Tibial nerve (tissue), 4 donors: ENCODE measurements at regions not wholly inside any gene's neighbourhood (a gene's known extent, or its start where the extent isn't known, plus 50 kb on each side); places are given as distances from the start of the nearest gene placed in this dataset.

Source experiments
- DNase-seq, 2 donors: peaks; one replicate each; pipeline ENCODE4 v3.0.0-alpha.2; 2019; ENCODE audit warnings: low spot score in 2 of 2
- H3K27ac ChIP-seq, 4 donors: fragments of 200-600 bp; sonication (generic) in 3 of 4; one replicate each; pipeline ENCODE4 v1.5.1; 2017 to 2019; ENCODE audit warnings: mild to moderate bottlenecking in 1 of 4
- H3K27me3 ChIP-seq, 2 donors: fragments of 200-600 bp; sonication (generic) in 1 of 2; one replicate each; pipeline versions ENCODE4 v1.5.1 to v1.6.0; 2017 to 2019
- H3K36me3 ChIP-seq, 3 donors: fragments of 200-600 bp; sonication (generic); one replicate each; pipeline ENCODE4 v1.5.1; 2018 to 2019
- H3K4me1 ChIP-seq, 4 donors: fragments of 200-600 bp; sonication (generic) in 3 of 4; one replicate each; pipeline ENCODE4 v1.5.1; 2017 to 2019
- H3K4me3 ChIP-seq, 4 donors: fragments of 200-600 bp; sonication (generic) in 3 of 4; one replicate each; pipeline ENCODE4 v1.5.1; 2017 to 2019; ENCODE audit warnings: mild to moderate bottlenecking in 1 of 4, moderate library complexity in 1 of 4
- H3K9me3 ChIP-seq, 4 donors: fragments of 200-600 bp; sonication (generic) in 3 of 4; one replicate each; pipeline ENCODE4 v1.5.1; 2017 to 2019
- EP300 ChIP-seq, 2 donors: sonication (generic); formaldehyde crosslinking; IDR thresholded peaks; one replicate each; pipeline ENCODE4 v1.6.1; 2017; ENCODE audit warnings: antibody characterized with exemption in 2 of 2, mild to moderate bottlenecking in 1 of 2
- POLR2A ChIP-seq, 2 donors: fragments of 450-650 bp; IDR thresholded peaks; one replicate each; pipeline ENCODE4 v1.6.1; 2017; ENCODE audit warnings: antibody characterized with exemption in 2 of 2, mild to moderate bottlenecking in 2 of 2, moderate library complexity in 2 of 2
- WGBS, 2 donors: methylation state at CpG; one replicate each; pipeline ENCODE4 v1.1.5; 2018; 5-methylcytosine and 5-hydroxymethylcytosine counted together
- TF ChIP-seq, protein P1 (sequence below), 5 experiments: fragments of 200-600 bp in 3 of 5; fragments of 450-650 bp in 2 of 5; sonication (generic) in 3 of 5; IDR thresholded peaks; one replicate each; pipeline ENCODE4 v1.5.1; 2016 to 2019; ENCODE audit warnings: antibody characterized with exemption in 5 of 5, mild to moderate bottlenecking in 3 of 5, moderate library complexity in 2 of 5

DNA sequence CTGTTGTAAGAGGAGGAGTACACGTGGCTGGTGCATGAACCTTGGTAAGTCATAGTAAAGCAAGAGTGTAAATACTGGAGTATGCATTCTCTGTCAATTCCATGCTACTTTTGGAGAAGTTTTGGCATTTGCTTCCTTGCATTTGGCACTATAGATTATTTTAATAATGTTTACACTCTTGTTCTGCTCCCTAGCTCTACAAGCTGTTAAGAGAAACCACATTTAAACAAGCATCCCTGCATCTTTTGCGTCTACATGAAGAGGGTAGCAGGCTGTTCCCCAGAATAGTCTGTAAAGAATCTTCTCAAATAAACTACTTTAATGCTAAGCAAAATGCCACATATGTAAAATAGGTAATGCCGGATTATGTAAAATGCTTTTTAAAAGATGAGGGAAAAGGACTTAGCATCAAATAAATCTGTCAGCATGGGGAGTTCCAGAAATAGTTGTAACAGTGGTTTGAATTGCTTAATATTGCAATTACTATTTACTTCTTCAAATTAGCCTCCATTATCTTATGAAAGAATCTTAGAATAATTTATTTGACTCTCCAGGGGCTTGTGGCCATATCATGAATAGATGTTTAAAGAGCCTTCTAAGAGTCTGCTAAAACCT lies 2127.3 kb upstream of the WWC1 start:
- H3K4me3 ChIP-seq = no peak overlapping the region
- H3K27ac ChIP-seq = no peak overlapping the region
- TF ChIP-seq EP300 (IDR thresholded peaks at IDR 0.05) = no peak
- TF ChIP-seq, protein P1, sequence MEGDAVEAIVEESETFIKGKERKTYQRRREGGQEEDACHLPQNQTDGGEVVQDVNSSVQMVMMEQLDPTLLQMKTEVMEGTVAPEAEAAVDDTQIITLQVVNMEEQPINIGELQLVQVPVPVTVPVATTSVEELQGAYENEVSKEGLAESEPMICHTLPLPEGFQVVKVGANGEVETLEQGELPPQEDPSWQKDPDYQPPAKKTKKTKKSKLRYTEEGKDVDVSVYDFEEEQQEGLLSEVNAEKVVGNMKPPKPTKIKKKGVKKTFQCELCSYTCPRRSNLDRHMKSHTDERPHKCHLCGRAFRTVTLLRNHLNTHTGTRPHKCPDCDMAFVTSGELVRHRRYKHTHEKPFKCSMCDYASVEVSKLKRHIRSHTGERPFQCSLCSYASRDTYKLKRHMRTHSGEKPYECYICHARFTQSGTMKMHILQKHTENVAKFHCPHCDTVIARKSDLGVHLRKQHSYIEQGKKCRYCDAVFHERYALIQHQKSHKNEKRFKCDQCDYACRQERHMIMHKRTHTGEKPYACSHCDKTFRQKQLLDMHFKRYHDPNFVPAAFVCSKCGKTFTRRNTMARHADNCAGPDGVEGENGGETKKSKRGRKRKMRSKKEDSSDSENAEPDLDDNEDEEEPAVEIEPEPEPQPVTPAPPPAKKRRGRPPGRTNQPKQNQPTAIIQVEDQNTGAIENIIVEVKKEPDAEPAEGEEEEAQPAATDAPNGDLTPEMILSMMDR (IDR thresholded peaks at IDR 0.05) = no peak
- no peak for TF ChIP-seq POLR2A (IDR thresholded peaks at IDR 0.05)
- 60 to 71% methylated on average over 3 of the region's 3 CpGs for WGBS, 2 donors
- no peaks in the 10 kb centered on the region for H3K9me3 ChIP-seq
- H3K4me1 ChIP-seq = no peaks in the 10 kb centered on the region
- no peak for DNase-seq
- H3K36me3 ChIP-seq = no peaks in the 10 kb centered on the region
- H3K27me3 ChIP-seq = no peaks in the 10 kb centered on the region

DNA sequence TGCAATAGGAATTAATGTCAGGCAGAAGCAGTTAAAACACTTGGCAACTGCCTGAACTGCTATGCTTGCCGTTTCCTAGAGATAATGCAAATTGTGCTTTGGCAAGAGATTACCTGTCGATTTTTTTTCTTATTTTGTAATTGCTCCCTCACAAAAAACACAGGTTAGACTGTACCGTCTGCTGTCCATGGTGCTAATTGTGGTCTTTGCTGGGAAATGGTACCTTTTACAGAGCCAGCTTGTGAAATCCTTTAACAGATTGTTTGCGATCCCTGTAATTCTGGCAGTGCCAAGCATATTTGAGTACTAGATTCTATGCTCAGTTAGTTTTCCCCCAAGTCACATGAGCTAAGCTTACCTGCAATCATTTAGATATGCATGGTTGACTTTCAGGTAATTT lies 2125.8 kb upstream of the WWC1 start:
- WGBS, 2 donors = 39 to 49% methylated on average over 4 of the region's 4 CpGs
- TF ChIP-seq EP300 (IDR thresholded peaks at IDR 0.05) (no peak), POLR2A (IDR thresholded peaks at IDR 0.05) (no peak)
- TF ChIP-seq, protein P1 (IDR thresholded peaks at IDR 0.05) = no peak
- H3K4me1 ChIP-seq = no peaks in the 10 kb centered on the region

DNA sequence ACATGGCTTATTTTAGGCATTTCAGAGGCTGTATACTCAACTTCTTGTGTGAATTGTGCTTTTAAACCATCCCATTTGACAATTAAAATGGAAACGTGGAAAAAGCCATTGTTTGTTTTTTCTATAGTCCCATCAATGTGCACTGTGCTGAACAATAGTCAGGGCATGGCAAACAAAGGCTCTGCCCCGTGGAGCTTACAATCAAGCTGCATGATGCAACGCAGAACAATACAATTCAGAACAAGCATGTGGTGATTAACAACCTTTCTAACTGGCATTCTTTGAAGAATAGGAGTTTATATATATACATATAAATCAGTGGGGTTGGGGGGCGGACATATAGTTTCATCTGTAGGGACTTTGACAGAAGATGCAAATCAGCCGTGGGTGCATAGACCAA lies 2125.4 kb upstream of the WWC1 start:
- Histone ChIP-seq H3K4me3 (no peak overlapping the region), H3K4me1 (no peaks in the 10 kb centered on the region), H3K27me3 (no peaks in the 10 kb centered on the region), H3K36me3 (no peaks in the 10 kb centered on the region), H3K9me3 (no peaks in the 10 kb centered on the region), H3K27ac (no peak overlapping the region)
- no peak for TF ChIP-seq EP300 (IDR thresholded peaks at IDR 0.05)
- no peak for TF ChIP-seq POLR2A (IDR thresholded peaks at IDR 0.05)
- TF ChIP-seq, protein P1 (IDR thresholded peaks at IDR 0.05) = no peak
- 47 to 52% methylated on average over 5 of the region's 5 CpGs for WGBS, 2 donors
- DNase-seq = no peak

More for the DNA sequence above, 2125.8 kb upstream of the WWC1 start:
- H3K27me3 ChIP-seq = no peaks in the 10 kb centered on the region
- H3K27ac ChIP-seq = no peak overlapping the region
- DNase-seq = no peak
- H3K36me3 ChIP-seq = no peaks in the 10 kb centered on the region
- H3K4me3 ChIP-seq = no peak overlapping the region
- H3K9me3 ChIP-seq = no peaks in the 10 kb centered on the region

DNA sequence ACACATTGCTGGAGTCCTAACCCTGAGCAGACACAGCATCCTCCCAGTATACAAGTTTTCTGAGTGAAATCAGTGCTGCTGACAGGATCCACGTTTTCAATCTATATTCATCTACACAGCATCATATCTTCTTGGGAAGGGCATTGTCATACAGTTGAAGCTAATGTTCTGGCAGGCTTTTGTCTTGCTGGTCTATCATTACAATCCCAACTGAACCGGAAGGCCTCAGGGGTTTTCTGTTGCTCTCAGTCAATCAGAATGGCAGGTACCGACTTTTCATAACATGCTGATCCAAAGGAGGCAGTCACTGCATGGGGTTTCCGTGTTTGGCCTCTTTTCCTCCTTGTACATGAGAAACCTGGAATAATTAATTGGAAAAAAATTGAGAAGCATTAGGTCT lies 2118.8 kb upstream of the WWC1 start:
- no peaks in the 10 kb centered on the region for H3K36me3 ChIP-seq
- H3K4me3 ChIP-seq = no peak overlapping the region
- no peaks in the 10 kb centered on the region for H3K9me3 ChIP-seq
- H3K27ac ChIP-seq = no peak overlapping the region
- no peak for DNase-seq
- H3K4me1 ChIP-seq = no peaks in the 10 kb centered on the region
- WGBS, 2 donors = 68 to 75% methylated on average over 4 of the region's 4 CpGs
- no peaks in the 10 kb centered on the region for H3K27me3 ChIP-seq
- no peak for TF ChIP-seq EP300 (IDR thresholded peaks at IDR 0.05)
- TF ChIP-seq POLR2A (IDR thresholded peaks at IDR 0.05) = no peak
- TF ChIP-seq, protein P1 (IDR thresholded peaks at IDR 0.05) = no peak

DNA sequence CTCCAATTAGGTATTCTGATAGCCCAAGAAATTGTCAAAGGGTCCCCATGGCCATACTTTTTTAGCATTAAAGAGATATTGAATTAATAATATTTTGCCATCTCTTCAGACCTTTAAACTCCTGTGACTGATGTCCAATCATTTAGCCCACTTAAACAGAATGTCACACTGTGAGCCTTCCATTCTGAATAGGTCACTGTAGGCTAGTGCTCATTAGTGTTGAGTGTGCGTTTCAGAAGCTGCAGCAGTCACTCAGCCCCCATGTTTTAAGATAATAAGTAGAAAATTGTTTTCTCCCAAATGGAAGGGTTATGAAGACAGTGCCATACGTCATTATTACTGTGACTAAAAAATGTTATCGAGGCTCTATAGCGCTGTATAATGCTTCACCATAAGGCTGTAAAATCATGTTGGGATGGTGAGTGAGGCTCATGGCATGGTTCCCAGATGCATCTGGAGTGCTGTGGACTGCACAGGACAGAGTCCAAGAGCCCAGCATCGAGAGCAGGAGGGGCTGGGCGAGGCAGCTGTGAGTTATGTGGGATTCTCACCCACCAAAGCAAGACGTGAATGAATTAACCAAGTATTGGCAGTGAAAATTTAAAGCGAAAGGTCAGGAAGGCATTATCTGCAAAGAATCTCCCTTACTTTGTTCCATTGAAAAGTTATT lies 2112.9 kb upstream of the WWC1 start:
- no peaks in the 10 kb centered on the region for H3K36me3 ChIP-seq

More for the DNA sequence above, 2112.9 kb upstream of the WWC1 start:
- Histone ChIP-seq H3K9me3 (no peaks in the 10 kb centered on the region), H3K27ac (no peak overlapping the region), H3K4me3 (no peak overlapping the region), H3K27me3 (no peaks in the 10 kb centered on the region), H3K4me1 (no peaks in the 10 kb centered on the region)
- no peak for DNase-seq
- TF ChIP-seq POLR2A (IDR thresholded peaks at IDR 0.05) = no peak
- no peak for TF ChIP-seq EP300 (IDR thresholded peaks at IDR 0.05)
- TF ChIP-seq, protein P1 (IDR thresholded peaks at IDR 0.05) = no peak
- 56 to 59% methylated on average over 8 of the region's 8 CpGs for WGBS, 2 donors
